ENCODE measurements at regions not wholly inside any gene's neighbourhood (a gene's known extent, or its start where the extent isn't known, plus 50 kb on each side); places are given as distances from the start of the nearest gene placed in this dataset.

DNA sequence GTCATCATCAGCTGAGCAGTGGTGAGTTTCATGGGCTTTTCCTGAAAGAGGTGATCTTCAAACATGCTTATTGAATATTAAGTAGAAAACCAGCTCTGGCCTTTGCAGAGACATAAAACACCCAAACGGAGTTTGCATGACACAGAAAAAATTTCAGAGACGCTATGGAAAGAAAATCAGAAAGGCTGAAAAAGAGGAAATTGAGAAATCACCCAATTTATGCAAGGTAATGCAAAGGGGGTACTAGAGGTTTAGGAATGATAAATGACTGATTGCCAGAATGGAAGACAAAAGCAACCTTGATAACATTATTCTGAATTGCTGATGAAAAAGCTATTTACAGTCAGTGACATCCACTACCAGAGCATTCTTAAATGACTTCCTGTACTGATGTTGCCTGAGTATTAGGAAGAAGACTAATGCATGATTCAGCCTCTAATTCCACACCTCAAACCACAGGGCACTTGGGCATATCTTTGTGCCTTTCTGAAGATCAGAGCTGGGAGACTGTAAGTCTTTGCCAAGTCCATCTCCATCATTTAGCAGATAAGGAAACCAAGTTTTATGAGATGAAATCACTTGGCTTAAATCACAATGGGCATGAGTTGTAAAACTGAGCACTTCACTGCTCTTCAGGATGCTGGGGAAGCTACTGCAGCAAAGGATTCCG, 565.7 kb downstream of the PPARGC1A start:
- no peak for DNase-seq

DNA sequence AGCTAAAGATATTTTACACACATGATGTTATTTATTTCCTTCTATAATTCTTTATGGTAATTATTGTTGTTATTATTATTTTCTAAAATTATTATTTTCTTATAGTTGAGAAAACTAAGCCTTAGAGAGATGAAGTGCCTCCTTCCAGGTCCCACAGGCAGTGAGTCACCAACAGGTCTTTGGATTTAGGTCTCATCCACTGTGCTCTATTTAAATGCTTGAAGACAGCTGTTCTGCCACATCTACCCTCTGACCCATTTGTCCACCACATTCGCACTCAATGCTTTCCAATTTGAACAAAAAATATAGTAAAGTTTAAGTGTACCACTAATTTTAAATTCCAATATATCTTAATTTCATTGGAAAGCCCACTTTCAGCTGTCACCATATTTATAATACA, 566.4 kb downstream of the PPARGC1A start:
- no peak for DNase-seq

GRCh38 chr4:23322732-23323131, 567.1 kb downstream of the PPARGC1A start:
- no peak for DNase-seq

- no peak for DNase-seq
Observed at GRCh38 chr4:23320931-23321587, 568.8 kb downstream of the PPARGC1A start.

DNA sequence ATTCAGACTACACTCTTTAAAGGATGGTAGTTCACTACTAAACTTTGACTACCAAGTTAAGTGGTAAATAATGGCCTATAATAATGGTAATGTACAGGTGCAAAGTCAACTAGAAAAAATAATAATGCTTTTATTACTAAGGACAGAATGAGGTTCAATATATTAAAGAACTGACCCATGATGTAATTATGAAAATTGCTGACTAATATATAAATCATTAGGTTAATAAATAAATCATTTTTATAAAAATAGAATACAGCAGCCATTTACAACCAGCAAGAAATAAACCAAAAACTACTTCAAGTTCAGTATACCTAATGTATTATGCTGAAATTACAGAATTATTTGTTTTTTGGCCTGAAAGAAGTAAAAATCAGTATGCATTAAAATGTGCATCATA, 577.2 kb downstream of the PPARGC1A start:
- DNase-seq, result no peak

GRCh38 chr4:23311983-23312382, 577.9 kb downstream of the PPARGC1A start:
- DNase-seq, result no peak

DNA sequence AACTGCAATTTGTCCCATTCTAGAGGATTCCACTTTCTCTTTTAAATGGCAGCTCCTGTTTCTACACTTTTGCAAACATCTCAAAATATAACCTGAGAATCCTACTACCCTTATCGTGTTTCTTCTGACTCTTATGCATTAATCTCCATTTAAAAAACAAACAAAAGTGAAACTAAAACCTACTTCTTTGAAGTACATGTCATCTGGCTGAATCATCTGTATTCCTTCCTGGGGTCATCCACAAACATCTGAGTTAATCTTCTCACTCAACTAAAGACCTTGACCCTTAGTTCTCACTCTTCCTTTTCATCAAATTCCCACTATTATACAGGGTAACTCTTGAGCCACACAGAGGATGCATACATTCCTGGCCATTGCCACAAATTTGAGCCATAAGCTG, 584.8 kb downstream of the PPARGC1A start:
- no peak for DNase-seq

DNA sequence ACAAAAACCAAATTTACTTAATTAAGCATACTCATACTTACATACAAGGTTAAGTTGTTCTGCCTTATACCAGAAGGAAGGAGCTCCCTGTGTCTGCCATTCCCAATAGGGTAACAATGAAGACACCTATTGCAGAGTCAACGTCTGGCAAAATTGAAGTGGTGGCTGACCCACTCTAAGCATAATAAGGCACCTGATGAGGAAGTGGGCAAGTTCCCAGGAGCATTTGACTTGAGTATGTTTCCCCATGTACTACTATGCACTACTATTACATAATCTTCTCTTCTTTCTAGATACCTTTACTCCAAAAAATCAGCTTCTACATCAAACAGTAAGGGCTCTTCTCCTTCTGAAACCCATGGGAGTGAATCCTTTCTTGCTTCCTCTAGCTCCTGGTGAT, 591.5 kb downstream of the PPARGC1A start:
- no peak for DNase-seq

- DNase-seq, result no peak
Observed at GRCh38 chr4:23297327-23297726, 592.5 kb downstream of the PPARGC1A start.

GRCh38 chr4:23291139-23291538, 598.4 kb downstream of the GBA3 start:
- no peak for DNase-seq

GRCh38 chr4:23290656-23291055, 597.9 kb downstream of the GBA3 start:
- DNase-seq, result no peak

- no peak for DNase-seq
Observed at GRCh38 chr4:23279377-23279986, 586.7 kb downstream of the GBA3 start.

- no peak for DNase-seq
Observed at GRCh38 chr4:23278845-23279244, 586.1 kb downstream of the GBA3 start.

DNA sequence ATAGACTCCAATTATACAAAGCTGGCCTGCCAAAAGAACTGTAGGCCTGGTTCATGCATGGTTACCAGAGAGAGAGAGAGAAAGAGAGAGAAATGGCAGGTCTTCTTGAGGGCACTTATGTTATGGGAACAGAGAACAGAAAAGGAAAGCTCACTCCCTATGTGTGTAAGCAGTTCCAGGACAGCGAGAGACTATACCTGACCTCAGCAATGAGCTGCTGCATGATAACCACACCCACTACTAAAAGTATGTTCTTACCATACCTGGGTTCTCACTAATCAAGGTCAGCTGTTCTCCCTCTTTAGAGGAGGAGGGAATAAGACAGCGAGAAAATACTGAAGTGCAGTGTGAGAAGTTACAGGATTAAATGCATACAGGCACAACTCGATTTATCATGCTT, 583.3 kb downstream of the GBA3 start:
- DNase-seq, result no peak

- no peak for DNase-seq
Observed at GRCh38 chr4:23269566-23269965, 576.8 kb downstream of the GBA3 start.

DNA sequence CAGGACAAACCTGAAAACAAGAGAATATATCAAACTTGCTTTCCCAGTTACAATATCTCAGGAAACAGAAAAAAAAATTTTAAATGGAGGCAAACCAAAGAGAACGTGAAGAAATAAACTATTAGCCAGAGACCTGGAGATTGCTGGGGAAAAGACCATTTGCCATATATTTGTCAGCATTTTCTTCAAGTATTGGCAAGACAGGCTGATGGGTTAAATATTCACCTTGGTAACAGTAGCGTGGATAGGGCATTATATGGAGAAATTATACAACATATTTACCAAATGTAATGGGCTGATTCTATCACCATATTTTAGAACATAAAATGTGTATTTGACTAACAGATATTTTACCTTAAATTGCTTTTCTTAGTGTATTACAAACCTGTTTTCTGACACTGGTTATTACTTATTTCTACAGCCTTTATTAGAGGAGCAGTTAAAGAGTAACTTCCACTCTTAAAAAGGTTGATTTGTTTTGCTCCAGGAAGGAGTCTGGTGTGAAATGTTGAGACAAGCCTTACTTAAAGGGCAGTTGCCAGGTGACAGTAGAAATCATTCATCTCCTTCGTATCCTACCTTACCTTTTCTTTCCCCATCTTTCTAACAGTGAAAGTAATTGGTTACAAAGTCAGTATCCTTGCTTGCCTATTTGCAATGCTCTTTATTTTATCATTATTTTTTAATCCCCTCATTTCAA, 575.5 kb downstream of the GBA3 start:
- no peak for DNase-seq

DNA sequence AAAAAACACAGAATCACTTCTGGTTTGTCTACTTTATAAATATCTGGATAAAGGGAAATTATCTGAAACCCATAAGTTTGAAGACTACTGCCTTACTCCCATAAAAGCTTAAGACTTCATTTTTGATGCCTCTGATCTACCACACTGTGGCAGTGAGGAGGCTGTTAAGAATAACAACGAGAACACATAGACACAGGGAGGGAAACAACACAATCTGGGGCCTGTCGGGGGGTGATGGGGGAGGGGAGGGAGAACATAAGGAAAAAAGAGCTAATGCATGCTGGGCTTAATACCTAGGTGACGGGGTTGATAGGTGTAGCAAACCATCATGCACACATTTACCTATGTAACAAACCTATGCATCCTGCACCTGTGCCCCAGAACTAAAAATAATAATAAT, 573.7 kb downstream of the GBA3 start:
- no peak for DNase-seq

DNA sequence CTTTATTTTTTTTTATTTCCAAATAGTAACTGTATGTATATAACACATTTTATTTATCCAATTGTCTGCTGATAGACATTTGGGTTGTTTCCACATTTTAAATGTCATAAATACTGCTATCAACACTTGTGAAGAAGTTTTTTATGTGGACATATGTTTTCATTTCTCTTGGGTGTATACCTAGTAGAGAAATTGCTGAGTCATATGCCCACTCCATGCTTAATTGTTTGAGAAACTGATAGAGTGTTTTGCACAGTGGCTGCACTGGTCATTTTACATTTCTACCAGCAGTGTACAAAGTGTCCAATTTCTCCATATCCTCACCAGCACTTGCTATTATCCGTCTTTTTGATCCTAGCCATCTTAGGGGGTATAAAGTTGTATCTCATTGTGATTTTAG, 567.8 kb downstream of the GBA3 start:
- no peak for DNase-seq

DNA sequence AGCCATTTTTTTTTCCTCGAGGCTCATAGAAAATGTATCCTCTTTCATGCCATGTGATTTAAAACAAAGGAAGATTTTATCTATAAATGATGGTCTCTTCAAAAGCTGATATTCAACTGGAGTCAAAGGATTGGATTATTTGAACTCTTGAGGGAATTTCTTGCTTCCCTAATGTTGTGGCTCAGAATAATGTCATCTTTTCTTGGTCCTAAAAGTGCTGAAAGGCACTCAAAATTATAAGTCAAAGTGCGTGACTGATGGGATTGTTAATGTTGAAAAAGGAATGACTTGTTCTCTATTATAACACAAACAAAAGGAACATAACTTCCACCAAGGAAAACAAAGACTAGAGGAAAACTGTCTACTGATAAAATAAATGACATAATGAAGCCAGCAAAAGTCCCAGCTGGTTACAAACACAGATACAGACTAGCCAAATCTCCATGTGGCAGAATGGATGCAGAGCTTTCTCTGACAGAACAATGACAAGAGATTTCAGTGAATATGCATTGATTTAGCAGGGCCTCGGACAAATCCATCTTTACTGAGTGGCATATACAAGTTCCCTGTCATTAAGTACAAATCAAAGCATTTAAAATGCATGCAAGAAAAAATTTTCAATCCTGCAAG, 552.6 kb downstream of the GBA3 start:
- DNase-seq, result no peak

DNA sequence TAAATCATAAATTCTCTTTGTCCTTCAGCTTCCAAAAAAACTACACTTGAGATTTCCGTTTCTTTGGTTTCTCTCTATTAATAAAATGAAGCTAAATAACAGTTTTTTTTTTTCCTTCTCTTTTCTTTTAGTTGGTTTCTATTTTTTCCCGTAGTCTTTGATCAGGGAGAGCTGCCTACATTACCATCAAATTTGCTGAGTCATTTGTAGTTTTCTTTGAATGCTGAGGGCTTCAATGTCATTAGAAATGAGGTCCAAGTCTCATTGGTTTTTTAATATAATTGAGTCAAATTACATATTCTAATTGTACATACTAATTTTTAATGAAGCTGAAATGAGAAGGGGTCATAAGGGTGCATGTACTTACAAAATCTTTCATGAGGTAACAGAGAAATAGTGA, 550.2 kb downstream of the GBA3 start:
- no peak for DNase-seq

- DNase-seq, result no peak
Observed at GRCh38 chr4:23241408-23241807, 548.7 kb downstream of the GBA3 start.

- no peak for DNase-seq
Observed at GRCh38 chr4:23238848-23239247, 546.1 kb downstream of the GBA3 start.

DNA sequence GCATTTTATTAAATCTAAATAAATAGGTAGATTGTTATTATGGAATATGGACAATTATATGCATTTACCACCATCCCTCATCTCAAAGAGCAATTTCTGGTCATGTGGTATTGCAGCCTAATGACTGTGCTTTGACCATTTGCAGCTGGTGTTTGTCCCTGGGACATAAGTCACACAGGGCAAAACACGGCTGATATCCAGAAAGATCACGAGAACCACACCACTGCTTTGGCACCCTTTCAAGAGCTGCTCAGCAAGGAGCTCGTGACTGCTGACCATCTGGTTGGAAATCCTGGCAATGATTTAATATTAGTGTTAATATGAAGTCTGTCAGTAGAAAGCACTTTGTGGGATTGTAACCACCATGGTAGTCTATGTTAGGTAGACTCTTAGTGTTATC, 545.0 kb downstream of the GBA3 start:
- DNase-seq, result no peak

All from NCI-H2107 (cell line).